IPS-11a (cell line): ENCODE measurements at regions not wholly inside any gene's neighbourhood (a gene's known extent, or its start where the extent isn't known, plus 50 kb on each side); places are given as distances from the start of the nearest gene placed in this dataset.
"Not testable (repeated sequence)": the region's sequence is repeated elsewhere in the genome, so short reads cannot be mapped to it uniquely, and the experiment has no call there.

Experiments
- H3K4me3 ChIP-seq: one replicate; pipeline ENCODE4 v1.5.1; 2013; ENCODE audit warnings: low read depth, low read length, control low read depth

GRCh38 chr9:108032079-108032478, 542.5 kb upstream of the KLF4 start:
- not testable (repeated sequence) for H3K4me3 ChIP-seq

- H3K4me3 ChIP-seq = not testable (repeated sequence)
These were observed 541.7 kb upstream of the KLF4 start for GRCh38 chr9:108031221-108031620.

GRCh38 chr9:108026718-108027117, 537.1 kb upstream of the KLF4 start:
- H3K4me3 ChIP-seq = not testable (repeated sequence)

GRCh38 chr9:108024604-108025003, 535.0 kb upstream of the KLF4 start:
- H3K4me3 ChIP-seq = no peak overlapping the region

- no peak overlapping the region for H3K4me3 ChIP-seq
These were observed 532.8 kb upstream of the KLF4 start for GRCh38 chr9:108022246-108022935.

- H3K4me3 ChIP-seq = no peak overlapping the region
These were observed 531.6 kb upstream of the KLF4 start for GRCh38 chr9:108021096-108021710.

- H3K4me3 ChIP-seq = no peak overlapping the region
These were observed 530.3 kb upstream of the KLF4 start for GRCh38 chr9:108019821-108020220.

GRCh38 chr9:108017671-108018070, 528.1 kb upstream of the KLF4 start:
- H3K4me3 ChIP-seq = no peak overlapping the region

- H3K4me3 ChIP-seq = no peak overlapping the region
These were observed 526.9 kb upstream of the KLF4 start for GRCh38 chr9:108016446-108016845.

- H3K4me3 ChIP-seq = no peak overlapping the region
These were observed 526.1 kb upstream of the KLF4 start for GRCh38 chr9:108015690-108016089.

- H3K4me3 ChIP-seq = no peak overlapping the region
These were observed 524.8 kb upstream of the KLF4 start for GRCh38 chr9:108014353-108014752.

- H3K4me3 ChIP-seq = no peak overlapping the region
These were observed 523.5 kb upstream of the KLF4 start for GRCh38 chr9:108012886-108013665.

- H3K4me3 ChIP-seq = no peak overlapping the region
These were observed 522.8 kb upstream of the KLF4 start for GRCh38 chr9:108012405-108012804.

- H3K4me3 ChIP-seq = no peak overlapping the region
These were observed 514.0 kb upstream of the KLF4 start for GRCh38 chr9:108003526-108003925.

- no peak overlapping the region for H3K4me3 ChIP-seq
These were observed 512.9 kb upstream of the KLF4 start for GRCh38 chr9:108002371-108002956.

GRCh38 chr9:108001237-108001636, 511.7 kb upstream of the KLF4 start:
- no peak overlapping the region for H3K4me3 ChIP-seq

GRCh38 chr9:107999890-108000289, 510.3 kb upstream of the KLF4 start:
- no peak overlapping the region for H3K4me3 ChIP-seq

GRCh38 chr9:107999011-107999410, 509.4 kb upstream of the KLF4 start:
- H3K4me3 ChIP-seq = no peak overlapping the region

GRCh38 chr9:107994648-107995047, 505.1 kb upstream of the KLF4 start:
- no peak overlapping the region for H3K4me3 ChIP-seq

GRCh38 chr9:107992271-107992670, 502.7 kb upstream of the KLF4 start:
- no peak overlapping the region for H3K4me3 ChIP-seq

- H3K4me3 ChIP-seq = no peak overlapping the region
These were observed 502.0 kb upstream of the KLF4 start for GRCh38 chr9:107991581-107991980.

- H3K4me3 ChIP-seq = no peak overlapping the region
These were observed 500.0 kb upstream of the KLF4 start for GRCh38 chr9:107989544-107989943.
